GM12872 (cell line): ENCODE measurements at regions not wholly inside any gene's neighbourhood (a gene's known extent, or its start where the extent isn't known, plus 50 kb on each side); places are given as distances from the start of the nearest gene placed in this dataset.

ENCODE experiments used
- CTCF ChIP-seq: IDR thresholded peaks from 3 replicates; pipeline ENCODE4 v1.5.1; 2011; ENCODE audit warnings: low read depth, mild to moderate bottlenecking, low read length, moderate library complexity; ENCODE audit not compliant: insufficient read depth

GRCh38 chr18:40208958-40209357 lies 1746.1 kb upstream of the PIK3C3 start:
- no peak for TF ChIP-seq CTCF

GRCh38 chr18:40197711-40198110 lies 1757.3 kb upstream of the PIK3C3 start:
- no peak for TF ChIP-seq CTCF

GRCh38 chr18:40186677-40187076 lies 1768.4 kb upstream of the PIK3C3 start:
- TF ChIP-seq CTCF, result no peak

- TF ChIP-seq CTCF, result no peak
These were observed 1775.1 kb upstream of the PIK3C3 start for GRCh38 chr18:40179729-40180461.

GRCh38 chr18:40168026-40168425 lies 1787.0 kb upstream of the PIK3C3 start:
- no peak for TF ChIP-seq CTCF

- no peak for TF ChIP-seq CTCF
These were observed 1791.8 kb upstream of the PIK3C3 start for GRCh38 chr18:40163254-40163653.

GRCh38 chr18:40160361-40160760 lies 1794.7 kb upstream of the PIK3C3 start:
- TF ChIP-seq CTCF, result no peak
